22Rv1 (cell line): ENCODE measurements at regions not wholly inside any gene's neighbourhood (a gene's known extent, or its start where the extent isn't known, plus 50 kb on each side); places are given as distances from the start of the nearest gene placed in this dataset.

Experiments
- H3K27ac ChIP-seq: fragments of 450-650 bp; 2 replicates; pipeline ENCODE4 v1.5.1; 2017
- ZFX ChIP-seq: fragments of 450-650 bp; IDR thresholded peaks from 2 replicates; pipeline ENCODE4 v1.6.1; 2017; ENCODE audit warnings: antibody characterized with exemption, borderline replicate concordance
- TF ChIP-seq, protein P1 (sequence below): fragments of 450-650 bp; IDR thresholded peaks from 2 replicates; pipeline ENCODE4 v1.5.1; 2017; ENCODE audit warnings: mild to moderate bottlenecking

GRCh38 chr2:22904126-22904684, 480.8 kb upstream of the KLHL29 start:
- TF ChIP-seq, protein P1, sequence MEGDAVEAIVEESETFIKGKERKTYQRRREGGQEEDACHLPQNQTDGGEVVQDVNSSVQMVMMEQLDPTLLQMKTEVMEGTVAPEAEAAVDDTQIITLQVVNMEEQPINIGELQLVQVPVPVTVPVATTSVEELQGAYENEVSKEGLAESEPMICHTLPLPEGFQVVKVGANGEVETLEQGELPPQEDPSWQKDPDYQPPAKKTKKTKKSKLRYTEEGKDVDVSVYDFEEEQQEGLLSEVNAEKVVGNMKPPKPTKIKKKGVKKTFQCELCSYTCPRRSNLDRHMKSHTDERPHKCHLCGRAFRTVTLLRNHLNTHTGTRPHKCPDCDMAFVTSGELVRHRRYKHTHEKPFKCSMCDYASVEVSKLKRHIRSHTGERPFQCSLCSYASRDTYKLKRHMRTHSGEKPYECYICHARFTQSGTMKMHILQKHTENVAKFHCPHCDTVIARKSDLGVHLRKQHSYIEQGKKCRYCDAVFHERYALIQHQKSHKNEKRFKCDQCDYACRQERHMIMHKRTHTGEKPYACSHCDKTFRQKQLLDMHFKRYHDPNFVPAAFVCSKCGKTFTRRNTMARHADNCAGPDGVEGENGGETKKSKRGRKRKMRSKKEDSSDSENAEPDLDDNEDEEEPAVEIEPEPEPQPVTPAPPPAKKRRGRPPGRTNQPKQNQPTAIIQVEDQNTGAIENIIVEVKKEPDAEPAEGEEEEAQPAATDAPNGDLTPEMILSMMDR, result peak; percentile 79
- no peak for TF ChIP-seq ZFX
- H3K27ac ChIP-seq, result no peak overlapping the region

GRCh38 chr2:22907330-22907729, 477.6 kb upstream of the KLHL29 start:
- no peak overlapping the region for H3K27ac ChIP-seq
- no peak for TF ChIP-seq ZFX
- TF ChIP-seq, protein P1, result no peak

- no peak overlapping the region for H3K27ac ChIP-seq
- TF ChIP-seq, protein P1, result no peak
These were observed 472.6 kb upstream of the KLHL29 start for GRCh38 chr2:22912398-22912797.

DNA sequence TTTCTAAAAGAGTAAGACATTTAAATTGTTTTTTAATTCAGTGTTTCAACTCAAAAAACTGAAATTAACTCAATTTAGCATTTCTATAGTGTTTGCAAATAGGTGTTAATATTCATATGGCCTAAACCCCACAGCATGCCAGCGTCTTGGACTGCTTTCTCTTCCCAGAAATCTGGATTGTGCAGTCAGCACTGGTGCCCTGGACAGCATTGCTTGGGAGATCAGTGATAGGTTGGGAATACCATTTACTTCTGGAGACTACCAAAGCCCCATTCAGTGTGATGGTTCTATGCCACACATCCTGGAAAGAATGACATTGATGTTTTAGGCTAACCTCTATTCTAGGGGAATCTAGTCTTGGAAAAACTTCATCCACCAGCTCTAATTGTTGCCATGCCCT, 455.0 kb upstream of the KLHL29 start:
- TF ChIP-seq ZFX, result no peak
- TF ChIP-seq, protein P1, result no peak
- H3K27ac ChIP-seq, result no peak overlapping the region

DNA sequence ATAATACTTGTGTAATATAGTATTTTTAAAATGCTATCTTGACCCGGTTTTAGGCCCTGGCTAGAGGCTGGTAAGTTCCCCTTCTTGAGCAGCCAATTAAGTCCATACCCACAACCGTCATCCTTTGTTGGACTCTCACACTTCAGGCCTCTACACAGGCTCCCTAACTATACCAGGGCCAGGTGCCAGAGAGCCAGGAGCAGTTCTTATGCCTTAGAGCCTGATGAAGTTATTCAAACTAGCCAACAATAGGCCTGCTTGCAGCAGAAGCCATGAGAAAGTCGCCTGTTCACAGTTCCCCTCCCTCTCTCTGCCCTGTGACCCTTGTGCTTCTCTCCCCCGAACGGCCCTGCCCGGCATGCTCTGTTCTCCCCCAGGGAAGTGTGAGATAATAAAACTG, 454.2 kb upstream of the KLHL29 start:
- TF ChIP-seq ZFX, result no peak
- TF ChIP-seq, protein P1, result no peak
- no peak overlapping the region for H3K27ac ChIP-seq

DNA sequence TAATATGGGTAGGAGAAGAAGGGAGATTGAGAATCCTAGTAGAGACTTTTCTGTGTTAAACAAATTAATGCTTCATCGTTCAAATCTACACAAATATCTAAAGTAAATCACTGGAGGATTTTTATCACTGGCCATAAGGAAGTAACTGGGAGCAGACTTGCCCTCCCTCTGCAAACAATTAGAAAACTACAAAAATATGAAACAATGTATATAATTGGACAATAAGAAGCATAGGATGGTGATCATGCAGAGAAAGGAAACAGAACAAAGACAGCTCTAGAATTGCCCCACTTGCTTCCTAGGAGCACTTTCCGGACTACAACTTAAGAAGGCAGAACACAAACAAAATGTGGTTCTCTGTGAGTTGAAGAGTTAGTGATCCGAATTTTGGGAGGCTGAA, 452.7 kb upstream of the KLHL29 start:
- H3K27ac ChIP-seq, result no peak overlapping the region
- no peak for TF ChIP-seq ZFX
- TF ChIP-seq, protein P1, result no peak

GRCh38 chr2:22934747-22935146, 450.2 kb upstream of the KLHL29 start:
- H3K27ac ChIP-seq, result no peak overlapping the region
- TF ChIP-seq, protein P1, result no peak
- TF ChIP-seq ZFX, result no peak
